Cerebellar cortex (tissue), 1 donor: ENCODE measurements at regions not wholly inside any gene's neighbourhood (a gene's known extent, or its start where the extent isn't known, plus 50 kb on each side); places are given as distances from the start of the nearest gene placed in this dataset.

Experiments
- DNase-seq: peaks from one replicate; pipeline ENCODE4 v3.0.0-alpha.2; 2015; ENCODE audit warnings: low spot score

DNA sequence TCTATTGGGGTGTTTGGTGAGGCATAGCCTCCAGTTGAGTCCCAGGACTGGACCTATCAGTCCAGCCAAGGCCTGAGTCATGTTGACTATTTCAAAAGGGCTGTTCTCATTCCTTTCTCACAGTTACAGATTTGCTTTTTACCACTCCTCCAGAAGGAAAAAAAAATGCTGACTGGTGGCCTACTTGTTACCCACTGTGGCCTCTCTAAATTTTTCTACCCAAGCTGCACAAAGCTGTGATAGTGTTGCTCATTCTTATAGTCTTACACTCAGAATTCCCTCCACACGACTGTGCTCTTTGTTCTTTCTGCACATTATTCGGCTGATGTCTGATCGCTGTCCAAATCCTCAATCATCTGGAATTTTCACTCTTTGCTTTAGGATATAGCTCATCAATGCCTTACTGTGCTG lies 1142.2 kb downstream of the IGSF11 start:
- DNase-seq, result no peak

DNA sequence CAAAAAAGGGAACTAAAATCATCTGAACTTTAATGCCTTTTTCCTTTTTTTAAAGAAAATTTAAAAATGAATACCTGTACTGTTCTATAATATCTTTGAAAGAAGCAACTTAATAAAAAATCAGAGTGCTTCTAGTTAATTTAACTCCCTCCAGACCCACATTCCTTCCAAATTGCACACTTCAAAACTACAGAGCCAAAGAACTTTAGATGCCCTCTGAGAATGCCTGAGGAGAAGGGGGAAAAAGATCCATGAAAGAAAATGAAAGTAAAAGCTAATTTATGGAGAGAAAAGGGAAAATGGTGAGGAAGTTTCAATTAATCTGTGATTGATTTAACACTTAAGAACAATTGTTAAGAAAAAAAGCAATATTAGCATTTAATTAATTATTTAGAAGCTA lies 1141.6 kb downstream of the IGSF11 start:
- DNase-seq, result no peak

DNA sequence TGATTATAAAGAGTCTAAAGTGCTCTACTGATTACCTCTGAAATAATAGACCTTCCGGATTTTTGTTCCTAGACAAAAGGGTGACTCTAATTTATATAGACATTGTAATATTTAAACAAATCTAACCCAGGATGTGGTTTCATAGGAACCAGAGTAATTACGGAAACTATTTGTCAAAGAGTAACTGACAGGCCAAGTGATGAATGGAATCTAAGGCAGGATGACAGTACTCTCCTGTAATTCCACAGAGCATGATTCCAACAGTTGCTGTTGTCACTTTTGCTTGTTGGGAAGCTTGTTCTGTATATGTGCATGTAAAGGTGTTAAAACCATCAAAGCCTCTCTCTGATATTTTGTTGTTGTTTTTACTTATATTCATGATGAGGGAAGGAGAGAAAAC lies 1141.0 kb downstream of the IGSF11 start:
- DNase-seq, result no peak

DNA sequence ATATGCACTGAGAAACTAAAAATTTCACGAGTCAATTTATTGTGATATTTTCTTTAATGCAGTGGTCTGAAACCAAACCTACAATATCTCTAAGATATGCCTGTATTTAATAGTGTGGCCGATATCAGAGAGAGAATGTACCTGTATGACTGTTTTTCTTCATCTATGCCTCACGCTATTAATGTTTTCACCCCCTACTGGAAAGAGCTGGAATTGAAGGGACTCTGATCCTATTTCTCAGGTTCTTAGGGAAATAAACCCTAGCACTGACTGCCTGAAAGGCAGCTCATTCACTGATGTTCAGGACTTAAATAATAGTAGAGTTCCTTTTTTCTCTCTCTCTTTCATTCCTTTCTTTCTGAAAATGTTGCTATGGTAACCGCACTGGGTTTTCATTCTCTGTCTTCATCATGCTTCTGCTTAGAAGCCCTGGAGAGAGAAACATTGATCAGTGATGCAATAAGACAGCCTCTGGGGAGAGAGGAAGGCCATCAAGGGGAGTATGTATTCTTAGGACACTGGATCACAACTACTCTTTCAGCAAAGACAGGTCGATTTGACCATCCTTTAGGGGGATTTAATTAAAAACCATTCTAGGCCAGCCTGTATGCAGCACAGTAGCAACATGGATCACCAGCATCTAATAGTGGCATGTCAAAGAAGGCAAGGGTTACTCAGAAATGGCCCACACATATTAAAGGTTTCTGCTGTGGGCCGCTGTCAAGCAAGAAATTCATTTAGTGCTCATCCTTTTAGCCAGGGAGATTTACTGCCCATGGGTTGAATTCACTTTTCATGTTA lies 1135.7 kb downstream of the IGSF11 start:
- peak; percentile 13 for DNase-seq

DNA sequence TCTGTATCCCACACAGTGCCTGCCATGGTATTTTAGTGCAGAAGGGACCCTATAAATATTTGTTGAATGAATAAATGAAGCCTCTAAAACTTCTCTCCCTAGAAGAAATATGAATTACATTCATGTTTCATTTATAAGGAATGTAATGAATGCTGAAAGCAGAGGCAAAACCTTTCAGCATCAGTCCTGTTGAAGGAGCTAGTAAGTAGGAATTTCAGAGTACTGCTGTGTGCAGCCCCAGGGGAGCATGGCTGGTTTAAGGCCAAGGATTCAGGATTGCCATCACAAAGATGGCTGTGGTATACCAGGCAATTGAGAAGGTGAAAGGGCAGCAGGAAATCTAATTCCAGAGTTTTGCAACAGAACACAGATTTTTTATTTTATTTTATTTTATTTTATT lies 1131.4 kb downstream of the IGSF11 start:
- no peak for DNase-seq

DNA sequence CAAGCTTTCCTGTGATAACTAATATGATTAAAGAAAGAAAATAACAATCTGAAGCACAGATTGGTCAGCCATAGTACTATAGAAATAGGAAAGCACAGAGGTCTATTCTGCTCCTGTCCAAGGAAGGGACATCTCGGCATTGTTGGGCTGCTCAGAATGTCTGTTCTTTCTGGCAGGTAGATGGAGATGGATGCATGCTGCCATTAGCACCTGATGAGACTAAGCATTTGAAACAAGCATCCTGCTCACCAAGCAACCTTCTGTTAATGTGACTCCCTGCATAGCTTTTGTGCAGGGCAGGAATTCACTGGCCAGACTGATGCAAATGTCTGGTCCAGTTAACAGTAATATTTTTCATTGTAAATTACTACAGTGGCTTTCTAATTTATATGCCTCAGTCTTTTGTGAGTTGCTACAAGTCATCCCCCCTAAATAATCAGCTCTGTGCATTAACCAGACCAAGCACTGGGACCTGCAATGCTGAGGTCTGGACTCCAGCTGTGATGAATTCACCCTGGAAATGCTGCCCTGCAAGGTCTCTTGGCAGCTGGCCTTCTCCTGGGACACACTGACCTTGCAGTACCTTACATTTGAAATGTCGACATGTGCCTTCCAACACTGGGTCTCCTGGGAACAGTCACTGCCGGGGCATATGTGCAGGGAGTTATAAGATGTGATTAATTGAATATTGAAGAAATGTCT lies 1123.7 kb downstream of the IGSF11 start:
- peak; percentile 45 for DNase-seq

DNA sequence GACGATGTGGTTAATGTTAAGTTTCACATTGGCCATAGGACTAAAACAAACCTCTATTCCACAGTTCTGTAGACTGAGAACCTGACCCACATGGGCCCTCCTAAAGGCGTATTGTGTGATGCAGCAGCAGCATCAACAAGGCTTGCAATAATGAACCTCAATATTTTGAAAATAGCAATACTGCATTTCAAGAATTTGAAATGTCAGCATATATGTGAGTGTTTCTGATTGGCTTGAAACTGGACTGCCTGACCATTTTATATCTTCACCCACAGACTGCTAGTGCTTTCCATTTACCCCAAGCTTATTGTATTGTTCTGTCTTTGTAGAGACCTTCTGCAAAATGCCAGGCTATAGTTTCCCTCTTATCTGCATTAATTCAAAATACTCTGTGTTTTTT lies 1122.3 kb downstream of the IGSF11 start:
- no peak for DNase-seq

DNA sequence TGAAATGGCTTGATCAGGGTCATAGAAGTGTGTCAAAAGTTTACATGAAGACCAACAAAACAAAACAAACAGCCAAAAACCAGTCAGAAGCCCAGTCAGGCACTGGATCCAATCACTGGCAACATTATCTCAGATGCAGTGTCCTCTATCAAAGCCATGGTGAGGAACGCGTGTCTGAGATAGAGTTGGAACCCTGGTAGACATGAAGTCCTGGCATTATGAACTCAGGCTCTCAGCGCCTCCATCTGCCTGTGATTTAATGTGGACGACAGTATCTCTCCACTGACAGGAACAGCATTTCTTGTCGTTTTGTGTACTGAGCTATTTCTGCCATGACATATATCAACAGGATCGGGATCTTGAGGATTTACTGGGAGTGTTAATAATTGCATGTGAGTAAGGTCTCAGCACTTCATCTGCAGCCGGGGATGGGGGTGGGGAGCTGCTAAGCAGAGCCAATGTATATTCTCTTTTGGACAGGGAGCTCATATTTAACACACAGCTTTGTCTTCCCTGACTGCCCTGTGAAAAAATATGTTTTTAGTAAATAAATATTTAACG lies 1120.0 kb downstream of the IGSF11 start:
- DNase-seq, result no peak

DNA sequence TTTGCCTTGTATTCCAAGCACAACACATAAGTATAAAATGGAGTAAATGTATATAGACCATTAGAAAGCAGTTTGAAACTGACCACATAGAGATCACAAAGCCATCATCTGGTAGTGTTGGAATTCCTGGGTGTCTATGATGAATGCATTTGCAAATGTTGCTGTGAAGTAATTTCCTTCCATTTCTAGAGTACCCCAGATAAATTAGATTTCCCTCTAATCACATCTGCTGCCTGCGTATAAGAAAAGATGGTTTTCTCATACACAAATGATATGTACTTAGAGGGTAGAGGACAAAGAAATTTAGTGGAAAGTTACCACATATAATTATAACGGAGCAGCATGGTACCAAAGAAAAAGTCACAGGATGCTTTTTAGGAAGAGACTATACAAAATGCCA lies 1117.8 kb downstream of the IGSF11 start:
- DNase-seq, result no peak

DNA sequence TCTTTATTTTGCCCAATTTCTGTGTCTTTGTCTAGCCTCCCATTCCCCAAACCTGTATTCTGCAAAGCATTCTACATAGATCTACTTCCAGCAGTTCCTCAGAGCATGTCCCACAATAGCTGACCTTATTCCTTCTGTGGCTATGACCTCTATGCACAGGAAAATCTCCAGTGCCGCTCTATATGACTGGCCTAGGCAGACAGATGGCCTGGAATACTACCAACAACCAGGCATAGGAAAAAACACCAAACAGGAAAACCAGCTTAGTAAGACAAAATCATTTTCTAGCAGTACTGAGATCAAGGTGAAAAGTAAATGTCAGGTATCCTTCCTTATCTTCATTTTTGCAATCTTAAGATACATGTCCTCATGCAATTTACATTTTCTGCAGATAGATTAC lies 1115.0 kb downstream of the IGSF11 start:
- DNase-seq, result peak; percentile 81

DNA sequence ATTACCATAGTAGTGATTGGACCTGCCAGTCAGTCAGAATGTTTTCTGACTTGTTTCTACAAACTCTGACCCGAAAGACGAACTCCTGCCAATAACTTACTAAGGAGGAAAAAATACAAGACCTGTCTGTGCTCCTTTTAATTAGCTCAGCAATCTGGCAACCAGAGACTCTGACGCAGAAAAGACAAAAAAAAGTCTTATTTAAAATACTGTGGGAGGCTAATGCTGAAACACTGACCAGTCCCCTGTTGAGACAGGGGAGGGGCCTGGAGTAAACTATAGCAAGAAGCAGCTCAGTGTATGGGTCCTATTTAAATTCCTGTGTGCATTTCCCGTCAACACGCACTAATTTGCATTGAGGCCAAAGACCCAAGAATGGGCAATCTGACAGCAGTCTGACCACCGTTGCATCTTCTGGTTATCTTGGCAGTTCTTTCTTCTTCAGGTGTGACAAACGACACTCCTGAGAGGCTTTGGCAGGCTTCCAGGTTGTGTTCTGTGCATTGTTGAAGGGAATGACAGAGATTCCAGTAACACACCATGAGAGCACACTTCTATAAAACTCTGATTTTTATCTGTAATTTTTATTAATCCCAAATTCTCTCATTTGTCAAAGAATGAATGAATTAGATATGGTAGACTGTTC lies 1114.3 kb downstream of the IGSF11 start:
- peak; percentile 33 for DNase-seq

DNA sequence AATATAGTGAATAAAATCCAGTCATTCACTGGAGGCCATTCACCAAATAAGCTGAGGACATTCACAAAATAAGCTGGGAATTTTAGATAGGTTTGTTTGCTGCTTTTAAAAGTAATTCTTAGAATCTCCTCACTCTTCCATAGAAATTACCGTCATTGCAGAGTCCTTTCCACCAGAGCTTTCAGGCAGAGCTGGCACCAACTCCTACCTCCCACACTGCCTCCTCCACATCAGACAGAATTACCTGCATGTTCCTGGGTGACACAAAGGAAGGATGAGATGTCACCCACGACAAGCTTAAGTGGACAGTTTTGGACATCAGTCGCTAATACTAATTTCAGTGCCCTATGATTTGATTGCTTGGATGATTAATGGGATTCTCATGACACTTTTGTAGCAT lies 1113.2 kb downstream of the IGSF11 start:
- no peak for DNase-seq

DNA sequence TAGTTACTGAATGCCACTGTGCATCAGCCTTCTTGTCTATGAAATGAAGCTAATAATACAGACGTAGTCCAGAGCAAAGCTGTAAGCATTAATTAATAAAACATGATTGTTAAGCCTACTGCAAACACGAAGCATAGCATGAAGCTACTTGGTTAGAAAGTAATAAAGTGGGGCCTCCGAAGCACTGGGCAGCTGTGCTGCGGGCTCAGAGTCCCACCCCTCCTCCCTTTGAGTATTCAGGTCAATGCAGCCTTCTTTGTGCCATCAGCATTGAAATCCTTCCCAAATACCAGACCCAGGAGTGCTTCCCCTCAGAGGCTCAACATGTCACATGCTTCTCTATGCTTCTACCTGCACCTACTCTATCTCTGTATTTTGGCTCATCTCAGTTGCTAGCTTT lies 1112.6 kb downstream of the IGSF11 start:
- no peak for DNase-seq

DNA sequence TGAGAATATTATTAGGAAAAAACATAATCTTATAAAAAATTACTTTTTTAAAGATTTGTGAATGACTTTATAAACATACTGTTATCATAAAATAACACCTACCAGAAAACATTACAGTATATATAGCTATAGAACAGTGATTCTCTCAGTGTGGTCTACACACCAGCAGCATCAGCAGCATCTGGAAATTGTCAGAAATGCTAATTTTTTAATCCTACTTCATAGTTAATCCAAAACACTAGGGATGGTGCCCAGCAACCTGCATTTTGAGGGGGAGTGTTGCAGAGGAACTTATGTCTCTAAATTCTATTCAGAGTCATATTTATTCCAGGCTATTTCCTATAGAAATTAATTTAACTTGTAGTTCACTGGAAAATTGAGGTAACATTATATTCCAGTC lies 1107.8 kb downstream of the IGSF11 start:
- DNase-seq, result no peak

DNA sequence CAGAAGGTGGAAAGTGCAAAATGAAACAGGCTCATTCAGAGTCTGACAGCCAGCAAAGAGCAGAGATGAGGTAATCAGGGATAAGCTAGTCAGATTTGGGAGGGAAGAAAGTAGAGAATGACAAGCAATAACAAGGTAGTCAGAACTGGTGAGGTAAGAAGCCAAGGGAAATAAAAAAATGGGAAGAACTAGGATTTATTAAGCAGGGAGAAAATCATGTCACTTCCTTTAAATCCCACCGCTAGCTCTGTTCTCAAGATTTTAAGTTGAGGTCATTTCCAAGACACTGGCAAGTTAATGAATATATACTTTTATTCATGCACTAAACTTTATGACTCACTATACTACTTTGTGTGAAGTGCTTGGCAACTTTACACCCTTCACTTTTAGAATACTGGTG lies 1106.8 kb downstream of the IGSF11 start:
- no peak for DNase-seq

DNA sequence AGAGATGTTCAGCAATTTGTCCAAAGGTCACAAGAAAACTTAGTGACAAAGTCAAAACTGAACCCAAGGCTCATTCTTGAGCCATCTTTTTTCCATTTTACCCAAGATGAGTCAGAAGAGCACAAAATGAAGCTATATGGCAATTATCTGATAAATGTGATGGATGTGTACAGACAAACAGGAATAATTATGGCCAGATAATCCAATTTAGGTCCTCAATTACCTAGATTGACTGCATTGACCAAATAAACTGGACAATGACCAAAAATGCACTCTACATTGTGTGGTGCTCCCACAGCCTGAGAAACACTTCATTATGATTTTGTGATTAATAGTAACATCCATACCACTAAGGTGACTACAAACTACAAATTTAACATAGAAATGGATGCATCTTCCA lies 1105.8 kb downstream of the IGSF11 start:
- no peak for DNase-seq

DNA sequence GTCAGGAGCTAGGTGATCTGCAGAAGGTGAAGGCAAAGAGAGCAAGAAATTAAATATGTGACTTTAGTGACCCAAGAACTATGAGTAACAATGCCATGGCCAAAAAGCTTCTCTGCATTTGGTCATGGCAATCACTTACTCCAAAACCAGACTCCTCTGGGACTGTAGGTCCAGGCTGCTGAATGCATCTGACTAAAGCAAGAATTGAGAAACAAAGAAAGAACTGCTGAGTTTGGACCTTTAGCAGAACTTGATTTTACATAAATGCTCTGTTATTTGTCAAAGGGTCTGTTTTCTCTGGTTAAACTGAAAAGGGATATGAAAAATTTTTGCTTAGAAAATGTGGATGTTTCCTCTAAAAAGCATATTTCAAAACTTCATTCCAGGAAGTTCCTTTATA lies 1102.2 kb downstream of the IGSF11 start:
- DNase-seq, result no peak

DNA sequence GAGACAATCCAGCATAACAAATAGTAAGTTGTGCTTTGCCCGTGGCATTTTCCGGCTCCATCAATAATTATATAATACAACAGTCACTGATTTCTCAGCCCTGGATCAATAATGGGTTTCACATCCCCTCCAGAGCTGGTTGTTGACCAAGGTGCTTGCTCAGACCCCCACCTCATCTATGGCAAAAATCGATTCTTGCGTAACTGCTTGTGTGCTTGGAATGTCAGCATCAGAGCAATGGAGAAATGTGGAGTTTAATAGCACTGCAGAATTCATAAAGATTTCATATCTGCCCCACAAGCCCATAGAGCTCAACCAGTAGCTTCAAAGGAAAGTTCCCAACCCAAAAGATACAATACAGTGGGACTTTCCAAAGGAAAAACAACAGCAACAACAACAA lies 1098.5 kb downstream of the IGSF11 start:
- DNase-seq, result no peak

DNA sequence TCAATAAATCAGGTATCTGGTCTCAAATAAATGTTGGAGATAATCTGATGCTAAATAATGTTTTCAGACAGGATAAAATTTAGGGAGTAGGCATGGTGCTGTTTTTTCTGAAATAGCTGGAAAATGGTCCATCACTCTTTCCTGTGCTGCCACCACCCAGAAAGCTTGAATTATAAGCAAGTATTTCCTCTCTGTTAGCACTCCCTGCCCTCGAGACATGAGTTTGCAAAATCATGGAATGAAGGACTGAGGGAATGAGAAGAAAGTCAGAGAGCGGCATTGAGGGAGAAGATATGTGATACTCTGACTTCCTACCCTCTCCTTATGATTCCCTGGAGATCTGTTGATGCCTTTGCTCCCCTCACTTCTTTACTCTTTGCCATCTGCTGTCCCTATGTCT lies 1095.7 kb downstream of the IGSF11 start:
- no peak for DNase-seq

DNA sequence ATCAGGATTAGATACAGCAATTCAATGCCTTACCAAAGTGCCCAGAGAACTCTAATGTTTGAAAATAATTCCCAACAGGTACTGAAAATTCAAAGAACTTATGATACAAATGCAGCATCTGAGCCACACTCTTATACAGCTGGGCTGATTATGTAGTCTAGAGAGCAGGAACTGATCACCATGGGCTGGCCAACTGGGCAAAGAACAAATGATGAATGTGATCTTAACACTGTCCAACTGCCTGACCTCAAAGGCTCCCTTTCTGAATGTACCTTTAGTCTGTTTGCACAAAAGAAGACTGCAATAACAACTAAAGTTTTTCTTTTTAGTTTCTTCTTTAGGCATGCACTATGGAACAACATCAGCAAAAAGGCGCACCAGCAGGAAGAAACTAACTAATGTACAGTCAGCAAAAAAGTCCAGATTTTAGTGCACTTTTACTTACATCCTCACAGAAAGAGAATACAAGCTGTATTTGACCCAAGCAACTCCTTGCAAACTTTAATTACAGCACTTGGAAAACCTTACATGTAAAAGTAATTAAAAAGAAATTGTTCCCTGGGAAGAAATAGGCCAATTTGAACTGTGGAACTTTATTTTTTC lies 1095.1 kb downstream of the IGSF11 start:
- no peak for DNase-seq

DNA sequence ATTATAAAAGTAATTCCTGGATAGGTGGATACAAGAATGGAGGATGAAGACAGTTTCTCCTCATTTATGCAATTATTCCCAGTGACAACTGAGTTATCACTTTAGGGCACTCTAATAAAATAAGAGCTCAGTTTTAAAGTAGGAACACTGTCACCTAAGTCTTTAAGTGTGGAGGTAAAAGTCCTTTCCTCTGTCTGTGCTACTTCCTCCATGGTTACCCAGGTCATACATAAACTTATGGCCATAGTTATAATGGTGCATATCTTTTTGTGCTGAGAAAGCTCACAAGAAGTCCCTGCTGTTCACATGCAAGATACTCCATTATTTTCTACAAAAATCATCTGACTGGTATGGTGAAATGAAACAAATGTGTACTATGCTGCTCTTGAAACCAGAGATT lies 1093.6 kb downstream of the IGSF11 start:
- DNase-seq, result no peak

DNA sequence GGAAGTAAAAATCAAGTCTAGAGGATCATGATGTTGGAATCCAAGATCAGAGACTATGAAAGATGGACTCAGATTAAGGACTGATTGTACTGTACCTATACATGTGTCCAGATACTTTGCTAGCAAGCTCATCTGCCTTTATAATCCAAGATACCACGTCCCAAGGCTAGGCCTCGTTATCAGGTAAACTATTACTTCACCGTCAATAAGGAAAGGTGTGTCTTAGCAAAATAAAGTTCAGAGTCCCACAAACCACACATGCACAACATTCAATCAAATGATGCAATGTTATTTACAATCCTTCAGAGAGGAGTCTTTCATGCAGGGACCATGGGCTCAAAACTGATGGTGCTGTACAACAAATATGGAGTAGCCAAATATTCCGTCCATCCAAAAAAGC lies 1092.9 kb downstream of the IGSF11 start:
- no peak for DNase-seq

DNA sequence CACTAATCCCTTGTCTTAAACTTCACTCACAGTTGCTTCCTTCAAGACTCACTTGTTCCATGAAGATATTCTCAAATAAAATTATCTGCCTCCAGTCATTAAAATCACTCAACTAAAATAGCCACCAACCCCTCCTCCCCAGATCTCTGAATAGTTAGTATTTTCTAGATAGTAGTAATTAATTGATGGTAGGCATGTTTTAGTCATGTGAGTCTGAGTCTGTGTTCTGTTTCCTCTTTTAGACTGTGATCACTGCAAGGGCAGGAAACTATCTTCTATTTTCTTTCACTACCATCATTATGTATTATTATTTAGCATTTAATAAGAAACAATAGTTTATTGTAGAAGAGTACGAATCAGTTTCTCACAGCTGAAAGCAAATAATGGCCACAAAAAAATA lies 1080.5 kb downstream of the IGSF11 start:
- DNase-seq, result no peak
